ENCODE measurements at regions not wholly inside any gene's neighbourhood (a gene's known extent, or its start where the extent isn't known, plus 50 kb on each side); places are given as distances from the start of the nearest gene placed in this dataset.

GRCh38 chr1:79326875-79327274 lies 320.3 kb upstream of the ADGRL4 start:
- H3K27ac ChIP-seq (ENCODE audit: low read depth, low read length), result no peak overlapping the region
- ChIA-PET CTCF (ENCODE audit: partially characterized antibody) (no interaction called here), POLR2A (ENCODE audit: partially characterized antibody) (no interaction called here)

More at GRCh38 chr1:79326875-79327274, 320.3 kb upstream of the ADGRL4 start:
- Histone ChIP-seq H2BK20ac (ENCODE audit: low read length) (no peak overlapping the region), H3K9ac (replicated peaks in 1 of 4; ENCODE audit: extremely low read depth in 1 of 4, low read depth in 3 of 4, low read length in 3 of 4) (no peak overlapping the region), H3K23me2 (ENCODE audit: low read depth, low read length) (no peaks in the 10 kb centered on the region), H4K5ac (ENCODE audit: insufficient read length, low read depth, low read length) (no peak overlapping the region), H4K91ac (replicated peaks; ENCODE audit: insufficient read length, low read length) (no peak overlapping the region), H2BK15ac (ENCODE audit: low read length) (no peak overlapping the region), H3K18ac (ENCODE audit: extremely low read depth, low read length) (no peak overlapping the region), H3K36me3 (ENCODE audit: control insufficient read depth in 2 of 4, insufficient read depth in 4 of 4, low read length in 3 of 4) (no peaks in the 10 kb centered on the region), H3K79me2 (ENCODE audit: control insufficient read depth in 1 of 2, insufficient read depth in 2 of 2, low read length in 2 of 2) (no peaks in the 10 kb centered on the region), H3K4ac (replicated peaks; ENCODE audit: insufficient read length, low read depth, low read length) (no peak overlapping the region), H3K56ac (replicated peaks; ENCODE audit: insufficient read length, low read depth, low read length) (no peak overlapping the region), H3K23ac (ENCODE audit: insufficient read length) (no peak overlapping the region), H2BK5ac (ENCODE audit: low read depth, low read length) (no peak overlapping the region), H2AK5ac (ENCODE audit: low read depth, low read length) (no peak overlapping the region), H4K20me1 (replicated peaks in 1 of 2; ENCODE audit: control insufficient read depth in 1 of 2, insufficient read depth in 2 of 2, low read length in 2 of 2) (no peaks in the 10 kb centered on the region), H3K4me3 (ENCODE audit: extremely low read depth in 1 of 4, insufficient read depth in 2 of 4, low read depth in 3 of 4, low read length in 4 of 4) (no peak overlapping the region), H2BK12ac (ENCODE audit: low read depth, low read length) (no peak overlapping the region), H3K27me3 (replicated peaks in 1 of 4; ENCODE audit: control insufficient read depth in 3 of 4, extremely low read depth in 1 of 4, insufficient read depth in 3 of 4, low read length in 3 of 4) (no peaks in the 10 kb centered on the region), H2AFZ (ENCODE audit: low read length) (no peak overlapping the region), H4K8ac (ENCODE audit: extremely low read depth, insufficient read depth, low read length) (no peak overlapping the region), H3K9me3 (ENCODE audit: insufficient read depth in 2 of 2, low read depth in 1 of 2, low read length in 1 of 2) (no peaks in the 10 kb centered on the region), H3K4me2 (ENCODE audit: insufficient read depth in 1 of 2, low read depth in 2 of 2, low read length in 2 of 2) (no peak overlapping the region), H3K4me1 (replicated peaks in 1 of 4; ENCODE audit: control insufficient read depth in 3 of 4, insufficient read depth in 4 of 4, low read length in 3 of 4) (no peaks in the 10 kb centered on the region), H3K79me1 (ENCODE audit: low read depth, low read length) (no peaks in the 10 kb centered on the region), H3K14ac (ENCODE audit: insufficient read length) (no peak overlapping the region), H2BK120ac (replicated peaks; ENCODE audit: low read depth, low read length) (no peak overlapping the region)
- FAIRE-seq, result no peak
- TF ChIP-seq CEBPB (IDR thresholded peaks at IDR 0.05; ENCODE audit: low read depth, low read length) (no peak), SIRT6 (IDR thresholded peaks at IDR 0.05; ENCODE audit: low read length) (no peak), JUND (IDR thresholded peaks at IDR 0.05; ENCODE audit: low read length) (no peak), NANOG (IDR thresholded peaks at IDR 0.05; ENCODE audit: insufficient read depth, low read depth, low read length, poor library complexity, severe bottlenecking) (no peak), JUN (IDR thresholded peaks at IDR 0.05; ENCODE audit: low read depth, low read length) (no peak), YY1 (IDR thresholded peaks at IDR 0.05; ENCODE audit: low read depth, low read length) (no peak), SP2 (IDR thresholded peaks at IDR 0.05; ENCODE audit: low read length) (no peak), CHD2 (IDR thresholded peaks at IDR 0.05; ENCODE audit: low read length) (no peak), TBP (IDR thresholded peaks at IDR 0.05; ENCODE audit: low read depth, low read length) (no peak), SIX5 (IDR thresholded peaks at IDR 0.05; ENCODE audit: low read depth, low read length) (no peak), TAF7 (optimal IDR thresholded peaks at IDR 0.05; ENCODE audit: borderline replicate concordance, low read depth, low read length) (no peak), BRCA1 (IDR thresholded peaks at IDR 0.05; ENCODE audit: low read depth, low read length) (no peak), SIN3A (conservative IDR thresholded peaks at IDR 0.05 in 1 of 2, IDR thresholded peaks at IDR 0.05 in 1 of 2; ENCODE audit: low read depth in 1 of 2, low read length in 2 of 2) (no peak), PHF8 (conservative IDR thresholded peaks at IDR 0.05; ENCODE audit: low read depth, low read length) (no peak), CBX5 (IDR thresholded peaks at IDR 0.05; ENCODE audit: low read depth, low read length) (no peak)
- WGBS, 2 experiments (ENCODE audit: extremely low coverage in 1 of 2, insufficient coverage in 1 of 2, insufficient read length in 1 of 2, insufficient replicate concordance in 2 of 2, low coverage in 1 of 2, low lambda C conversion rate in 2 of 2, missing lambda C conversion rate in 1 of 2), result 95% methylated on average over 3 of the region's 3 CpGs; no CpG with 5 or more reads in 1 of the 2 experiments
- no peak for DNase-seq (ENCODE audit: low read depth in 1 of 2, low spot score in 2 of 2)

All from H1 (cell line).